Gastroesophageal sphincter (tissue), 4 donors: ENCODE measurements at regions not wholly inside any gene's neighbourhood (a gene's known extent, or its start where the extent isn't known, plus 50 kb on each side); places are given as distances from the start of the nearest gene placed in this dataset.

Experiments used
- ATAC-seq: fragments of 150-250 bp; one replicate; pipeline ENCODE4 v1.9.1; 2016; ENCODE audit warnings: mild to moderate bottlenecking, moderate library complexity
- H3K27ac ChIP-seq, 4 donors: fragments of 200-600 bp; sonication (generic) in 3 of 4; 1 replicate in 3 of 4; 2 replicates in 1 of 4; pipeline ENCODE4 v1.5.1; 2016 to 2019
- H3K27me3 ChIP-seq: fragments of 200-600 bp; sonication (generic); one replicate; pipeline ENCODE4 v1.5.1; 2019
- H3K36me3 ChIP-seq, 2 donors: fragments of 200-600 bp; sonication (generic); one replicate each; pipeline ENCODE4 v1.5.1; 2019; ENCODE audit warnings: control low read depth in 1 of 2
- H3K4me1 ChIP-seq, 3 donors: fragments of 200-600 bp; sonication (generic); 1 replicate in 2 of 3; 2 replicates in 1 of 3; pipeline ENCODE4 v1.5.1; 2016 to 2019; ENCODE audit warnings: control low read depth in 2 of 3
- H3K4me3 ChIP-seq, 2 donors: fragments of 200-600 bp; sonication (generic); one replicate each; pipeline ENCODE4 v1.5.1; 2019; ENCODE audit warnings: mild to moderate bottlenecking in 1 of 2, moderate library complexity in 1 of 2
- H3K9me3 ChIP-seq, 3 donors: fragments of 200-600 bp; sonication (generic); one replicate each; pipeline ENCODE4 v1.5.1; 2017 to 2019; ENCODE audit warnings: control low read depth in 2 of 3
- CTCF ChIP-seq, 4 experiments: fragments of 200-600 bp in 2 of 4; fragments of 450-650 bp in 2 of 4; sonication (generic) in 1 of 4; IDR thresholded peaks; one replicate each; pipeline ENCODE4 v1.5.1; 2017 to 2019; ENCODE audit warnings: antibody characterized with exemption in 4 of 4, mild to moderate bottlenecking in 2 of 4, moderate library complexity in 2 of 4
- EP300 ChIP-seq: sonication (generic); formaldehyde crosslinking; IDR thresholded peaks from one replicate; pipeline ENCODE4 v1.6.1; 2017; ENCODE audit warnings: antibody characterized with exemption, mild to moderate bottlenecking
- POLR2A ChIP-seq, 2 donors: fragments of 450-650 bp; IDR thresholded peaks; one replicate each; pipeline ENCODE4 v1.6.1; 2017; ENCODE audit warnings: antibody characterized with exemption in 2 of 2, mild to moderate bottlenecking in 2 of 2, moderate library complexity in 1 of 2
- POLR2AphosphoS5 ChIP-seq: sonication (generic); formaldehyde crosslinking; IDR thresholded peaks from one replicate; pipeline ENCODE4 v1.6.1; 2017; ENCODE audit warnings: antibody characterized with exemption
- WGBS, 2 donors: methylation state at CpG; one replicate each; pipeline ENCODE4 v1.1.5; 2018; ENCODE audit warnings: low coverage in 1 of 2; 5-methylcytosine and 5-hydroxymethylcytosine counted together

- H3K27ac ChIP-seq, result no peak overlapping the region
- no peak overlapping the region for H3K4me3 ChIP-seq
- no peak for ATAC-seq
- no peaks in the 10 kb centered on the region for H3K27me3 ChIP-seq
- peaks cover 2 to 22% (median 4%) of the 10 kb centered on the region in 3 donors for H3K4me1 ChIP-seq
- no peaks in the 10 kb centered on the region for H3K36me3 ChIP-seq
- WGBS, 2 donors, result 80 to 91% methylated on average over 1 to 8 of the region's 8 CpGs
- no peaks in the 10 kb centered on the region for H3K9me3 ChIP-seq
- TF ChIP-seq CTCF (IDR thresholded peaks at IDR 0.05) (no peak), POLR2AphosphoS5 (no peak), EP300 (no peak), POLR2A (IDR thresholded peaks at IDR 0.05) (no peak)
Measured at GRCh38 chr5:56699538-56699937, 115.8 kb upstream of the MAP3K1 start.

- Histone ChIP-seq H3K27ac (no peak overlapping the region), H3K4me1 (peaks cover 2 to 22% (median 4%) of the 10 kb centered on the region in 3 donors), H3K27me3 (no peaks in the 10 kb centered on the region), H3K9me3 (no peaks in the 10 kb centered on the region), H3K4me3 (no peak overlapping the region), H3K36me3 (no peaks in the 10 kb centered on the region)
- TF ChIP-seq EP300 (no peak), POLR2A (IDR thresholded peaks at IDR 0.05) (no peak), POLR2AphosphoS5 (no peak)
- 24 to 45% methylated on average over 4 to 5 of the region's 5 CpGs for WGBS, 2 donors
- ATAC-seq, result no peak
Measured at GRCh38 chr5:56698463-56699381, 116.6 kb upstream of the MAP3K1 start.

DNA sequence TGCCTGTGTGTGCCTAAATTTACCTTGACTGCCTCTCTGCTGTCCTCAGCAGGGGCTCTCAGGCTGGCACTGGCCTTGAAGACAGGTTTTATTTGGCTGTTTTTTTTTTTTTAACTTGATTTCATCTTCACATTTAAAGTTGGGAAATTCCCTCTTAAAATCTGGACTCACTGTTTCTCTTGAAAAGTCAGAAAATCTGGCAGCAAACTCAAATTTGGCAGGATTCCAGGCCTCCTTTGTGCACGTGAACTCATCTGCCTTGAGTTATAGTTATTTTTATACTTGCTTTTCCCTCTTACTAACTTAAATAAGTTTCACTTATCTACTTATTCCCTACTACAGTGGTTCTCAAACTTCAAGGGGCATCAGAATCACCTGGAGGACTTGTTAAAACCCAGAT is 118.4 kb upstream of the MAP3K1 start:
- Histone ChIP-seq H3K36me3 (no peaks in the 10 kb centered on the region), H3K9me3 (no peaks in the 10 kb centered on the region), H3K4me3 (no peak overlapping the region), H3K27me3 (no peaks in the 10 kb centered on the region), H3K27ac (no peak overlapping the region), H3K4me1 (peaks cover 2 to 22% (median 4%) of the 10 kb centered on the region in 3 donors)
- no peak for ATAC-seq
- WGBS, 2 donors, result 0 to 5% methylated on average over 1 of the region's 1 CpG
- TF ChIP-seq EP300 (no peak), POLR2A (IDR thresholded peaks at IDR 0.05) (no peak), POLR2AphosphoS5 (no peak), CTCF (IDR thresholded peaks at IDR 0.05) (no peak)

DNA sequence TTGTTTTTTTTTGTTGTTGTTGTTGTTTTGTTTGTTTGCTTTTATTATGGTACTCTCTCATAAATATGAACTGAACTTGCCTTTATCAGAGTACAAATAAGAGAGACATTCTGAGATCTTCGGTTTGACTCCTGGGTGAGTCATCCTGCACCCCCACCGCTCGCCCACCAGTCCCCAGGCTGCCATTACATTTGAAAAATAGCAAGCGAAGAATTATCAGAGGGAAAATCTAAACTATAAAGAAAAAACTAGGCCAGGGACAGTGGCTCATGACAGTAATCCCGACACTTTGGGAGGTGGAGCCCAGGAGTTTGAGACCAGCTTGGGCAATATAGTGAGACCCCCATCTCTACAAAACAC is 122.1 kb upstream of the MAP3K1 start:
- TF ChIP-seq POLR2A (IDR thresholded peaks at IDR 0.05) (no peak), CTCF (IDR thresholded peaks at IDR 0.05) (no peak), POLR2AphosphoS5 (no peak), EP300 (no peak)
- no peak for ATAC-seq
- Histone ChIP-seq H3K9me3 (no peaks in the 10 kb centered on the region), H3K27ac (no peak overlapping the region), H3K4me1 (peaks cover 0 to 5% (median 0%) of the 10 kb centered on the region in 3 donors), H3K36me3 (no peaks in the 10 kb centered on the region), H3K4me3 (no peak overlapping the region), H3K27me3 (no peaks in the 10 kb centered on the region)
- WGBS, 2 donors, result 100% methylated on average over 5 of the region's 5 CpGs; no CpG with 5 or more reads in 1 of the 2 donors

GRCh38 chr5:56692359-56693219 is 122.8 kb upstream of the MAP3K1 start:
- peaks cover 0 to 5% (median 0%) of the 10 kb centered on the region in 3 donors for H3K4me1 ChIP-seq
- H3K4me3 ChIP-seq, result no peak overlapping the region
- no peaks in the 10 kb centered on the region for H3K27me3 ChIP-seq
- TF ChIP-seq EP300 (no peak), CTCF (IDR thresholded peaks at IDR 0.05) (no peak), POLR2A (IDR thresholded peaks at IDR 0.05) (no peak), POLR2AphosphoS5 (no peak)
- H3K9me3 ChIP-seq, result no peaks in the 10 kb centered on the region
- WGBS, 2 donors, result 74 to 82% methylated on average over 6 to 10 of the region's 10 CpGs
- ATAC-seq, result no peak
- H3K36me3 ChIP-seq, result no peaks in the 10 kb centered on the region
- H3K27ac ChIP-seq, result no peak overlapping the region
